ENCODE measurements at regions not wholly inside any gene's neighbourhood (a gene's known extent, or its start where the extent isn't known, plus 50 kb on each side); places are given as distances from the start of the nearest gene placed in this dataset.

GRCh38 chr5:29185558-29185957, 2007.9 kb upstream of the CDH6 start:
- no peak overlapping the region for H3K4me3 ChIP-seq (ENCODE audit: low read depth, low read length)
- no peak for TF ChIP-seq CTCF (IDR thresholded peaks at IDR 0.05; ENCODE audit: low read depth, low read length)

- H3K4me3 ChIP-seq (ENCODE audit: low read depth, low read length), result no peak overlapping the region
Measured at GRCh38 chr5:29175774-29176173, 2017.7 kb upstream of the CDH6 start.

GRCh38 chr5:29170599-29170998, 2022.9 kb upstream of the CDH6 start:
- TF ChIP-seq CTCF (IDR thresholded peaks at IDR 0.05; ENCODE audit: low read depth, low read length), result no peak
- H3K4me3 ChIP-seq (ENCODE audit: low read depth, low read length), result no peak overlapping the region

More at GRCh38 chr5:29175774-29176173, 2017.7 kb upstream of the CDH6 start:
- TF ChIP-seq CTCF (IDR thresholded peaks at IDR 0.05; ENCODE audit: low read depth, low read length), result no peak

GRCh38 chr5:29169886-29170285, 2023.6 kb upstream of the CDH6 start:
- TF ChIP-seq CTCF (IDR thresholded peaks at IDR 0.05; ENCODE audit: low read depth, low read length), result no peak

GRCh38 chr5:29162297-29162696, 2031.2 kb upstream of the CDH6 start:
- TF ChIP-seq CTCF (IDR thresholded peaks at IDR 0.05; ENCODE audit: low read depth, low read length), result no peak

More at GRCh38 chr5:29169886-29170285, 2023.6 kb upstream of the CDH6 start:
- no peak overlapping the region for H3K4me3 ChIP-seq (ENCODE audit: low read depth, low read length)

GRCh38 chr5:29161399-29162291, 2031.8 kb upstream of the CDH6 start:
- TF ChIP-seq CTCF (IDR thresholded peaks at IDR 0.05; ENCODE audit: low read depth, low read length), result no peak
- H3K4me3 ChIP-seq (ENCODE audit: low read depth, low read length), result no peak overlapping the region

More at GRCh38 chr5:29162297-29162696, 2031.2 kb upstream of the CDH6 start:
- H3K4me3 ChIP-seq (ENCODE audit: low read depth, low read length), result no peak overlapping the region

GRCh38 chr5:29157975-29158374, 2035.5 kb upstream of the CDH6 start:
- TF ChIP-seq CTCF (IDR thresholded peaks at IDR 0.05; ENCODE audit: low read depth, low read length), result no peak

More at GRCh38 chr5:29157975-29158374, 2035.5 kb upstream of the CDH6 start:
- no peak overlapping the region for H3K4me3 ChIP-seq (ENCODE audit: low read depth, low read length)

Measured in WI38 (cell line).